NCI-H146 treated with DMSO at 0.1 percent for 48 hours (cell line): ENCODE measurements at regions not wholly inside any gene's neighbourhood (a gene's known extent, or its start where the extent isn't known, plus 50 kb on each side); places are given as distances from the start of the nearest gene placed in this dataset.

ENCODE experiments used
- DNase-seq: peaks from one replicate; lab custom pipeline; 2025; ENCODE audit not compliant: unreplicated experiment; lab: John Stamatoyannopoulos, UW

DNA sequence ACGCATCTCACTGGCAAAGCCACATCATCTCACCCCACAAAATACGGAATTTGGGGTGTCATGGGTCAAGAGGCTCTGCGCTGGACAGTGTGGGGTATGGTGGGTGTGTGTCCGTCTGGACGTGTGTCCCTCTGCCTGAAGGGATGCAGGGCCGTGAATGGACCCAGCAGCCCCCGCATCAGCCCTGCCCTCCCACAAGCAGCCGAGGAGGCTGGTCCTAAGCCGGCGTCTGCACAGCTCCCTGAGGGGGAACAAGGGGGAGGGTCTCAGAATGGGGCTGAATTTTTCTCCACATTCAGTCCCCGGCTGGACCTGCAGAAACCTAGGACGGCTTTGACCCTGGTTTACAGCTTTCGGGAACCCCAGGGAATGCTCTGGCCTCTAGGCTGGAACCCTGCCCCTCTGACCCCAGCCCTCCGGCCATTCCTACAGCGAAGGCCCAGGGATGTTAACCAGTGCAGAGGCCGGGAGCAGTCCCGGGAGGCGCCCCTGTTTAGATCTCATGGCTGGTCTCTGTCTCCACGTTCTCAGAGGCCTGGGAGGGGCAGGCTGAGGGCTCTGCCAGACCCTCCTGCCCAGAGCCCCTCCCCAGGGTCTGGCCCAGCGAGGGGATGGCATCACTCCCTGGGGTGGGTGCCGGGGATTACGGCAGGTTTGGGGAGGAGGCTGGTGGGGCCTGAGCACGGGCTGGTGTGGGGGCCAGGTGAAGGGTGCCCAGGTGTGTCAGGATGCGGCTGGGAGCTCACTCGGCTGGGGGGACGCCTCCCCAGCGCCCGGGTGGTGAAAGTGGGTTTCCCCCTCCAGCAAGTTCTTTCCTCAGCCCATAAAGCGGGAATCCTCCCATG lies 156.5 kb upstream of the C14orf180 start:
- no peak for DNase-seq

DNA sequence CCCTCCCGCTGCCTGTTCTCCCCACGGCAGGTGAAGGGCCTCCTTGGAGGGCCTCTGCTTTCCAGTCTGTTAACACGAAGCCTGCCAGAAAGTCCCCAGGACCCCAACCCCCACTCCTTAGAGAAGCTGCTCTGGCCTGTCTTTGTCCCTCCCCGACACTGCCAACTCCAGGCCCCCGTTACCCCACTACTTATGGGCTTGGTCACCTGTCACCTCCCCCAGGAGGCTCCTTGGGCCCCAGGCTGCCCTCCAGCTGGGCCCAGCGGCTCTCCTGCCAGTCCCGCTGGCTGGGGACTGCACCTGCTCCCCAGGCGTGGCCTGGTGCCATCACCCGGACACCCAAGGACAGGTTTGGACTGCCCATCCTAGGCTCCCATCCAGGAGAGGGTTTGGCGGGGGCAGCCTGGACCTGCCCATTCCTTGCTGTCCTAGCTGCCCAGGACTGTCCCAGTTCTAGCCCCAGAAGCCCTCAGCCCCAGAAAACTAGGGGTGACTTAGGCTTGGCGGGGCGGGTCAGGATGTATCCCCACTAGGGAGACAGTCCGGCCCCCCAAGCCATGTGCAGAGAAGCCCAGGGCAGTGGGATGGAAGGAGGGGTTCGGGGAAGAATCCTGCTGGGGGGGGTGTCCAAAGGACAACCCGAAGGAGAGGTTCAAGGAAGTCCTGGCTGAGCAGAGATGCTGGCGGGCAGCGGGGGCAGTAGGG lies 155.7 kb upstream of the C14orf180 start:
- no peak for DNase-seq

DNA sequence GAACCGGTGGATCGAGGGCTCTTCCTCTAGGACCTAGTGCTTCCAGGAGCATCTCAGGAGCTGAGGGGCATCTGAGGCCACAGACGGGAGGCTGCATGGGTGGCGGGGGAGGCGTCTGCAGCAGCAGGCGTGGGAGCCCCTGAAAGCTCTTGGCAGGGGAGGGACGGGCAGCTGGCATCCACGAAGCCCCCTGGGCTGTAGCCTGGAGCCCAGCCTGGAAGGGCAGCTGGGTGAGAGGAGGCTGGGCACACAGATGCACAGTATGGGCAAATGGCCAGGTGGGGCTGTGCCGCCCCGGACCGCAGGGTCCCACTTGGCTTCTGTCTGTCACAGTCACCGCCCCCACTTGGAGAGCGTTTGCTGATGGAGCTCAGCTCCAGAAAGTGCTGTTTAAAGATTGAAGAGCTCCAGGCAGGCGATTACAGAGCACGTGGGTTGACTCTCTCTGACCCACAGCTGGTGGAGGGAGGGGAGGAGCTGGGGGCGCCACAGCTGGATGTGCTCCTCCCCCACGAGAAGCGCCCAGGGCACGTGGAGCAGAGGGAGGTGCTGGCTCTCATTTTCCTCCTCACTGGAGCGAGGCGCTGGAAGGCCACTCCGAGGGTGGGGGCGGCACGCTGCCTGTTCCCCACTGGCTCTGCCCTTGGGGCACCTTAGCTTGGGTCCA lies 155.0 kb upstream of the C14orf180 start:
- no peak for DNase-seq

DNA sequence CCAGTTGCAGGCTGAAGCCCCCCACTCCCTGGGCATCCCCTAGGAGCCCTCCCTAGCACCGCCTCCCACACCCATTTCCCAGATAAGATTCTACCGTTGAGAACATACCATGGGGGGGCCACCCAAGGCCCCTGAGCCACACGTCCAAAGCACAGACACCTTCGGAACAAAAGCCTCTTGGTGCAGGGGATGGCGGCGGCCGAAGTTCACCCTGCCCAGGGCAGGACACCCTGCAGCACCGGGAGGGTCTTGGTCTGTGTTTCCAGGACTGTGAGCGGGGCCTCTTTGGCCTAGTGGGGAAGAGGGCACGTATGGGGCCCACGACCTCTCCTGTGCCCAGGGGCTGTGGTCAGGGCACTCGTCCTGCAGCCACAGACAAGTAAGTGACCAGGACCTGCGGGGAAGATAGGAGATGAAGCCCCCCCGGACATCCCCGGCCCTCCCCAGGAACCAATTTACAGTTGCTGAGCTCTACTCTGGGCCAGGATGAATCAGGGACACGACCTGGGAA lies 154.3 kb upstream of the C14orf180 start:
- no peak for DNase-seq

DNA sequence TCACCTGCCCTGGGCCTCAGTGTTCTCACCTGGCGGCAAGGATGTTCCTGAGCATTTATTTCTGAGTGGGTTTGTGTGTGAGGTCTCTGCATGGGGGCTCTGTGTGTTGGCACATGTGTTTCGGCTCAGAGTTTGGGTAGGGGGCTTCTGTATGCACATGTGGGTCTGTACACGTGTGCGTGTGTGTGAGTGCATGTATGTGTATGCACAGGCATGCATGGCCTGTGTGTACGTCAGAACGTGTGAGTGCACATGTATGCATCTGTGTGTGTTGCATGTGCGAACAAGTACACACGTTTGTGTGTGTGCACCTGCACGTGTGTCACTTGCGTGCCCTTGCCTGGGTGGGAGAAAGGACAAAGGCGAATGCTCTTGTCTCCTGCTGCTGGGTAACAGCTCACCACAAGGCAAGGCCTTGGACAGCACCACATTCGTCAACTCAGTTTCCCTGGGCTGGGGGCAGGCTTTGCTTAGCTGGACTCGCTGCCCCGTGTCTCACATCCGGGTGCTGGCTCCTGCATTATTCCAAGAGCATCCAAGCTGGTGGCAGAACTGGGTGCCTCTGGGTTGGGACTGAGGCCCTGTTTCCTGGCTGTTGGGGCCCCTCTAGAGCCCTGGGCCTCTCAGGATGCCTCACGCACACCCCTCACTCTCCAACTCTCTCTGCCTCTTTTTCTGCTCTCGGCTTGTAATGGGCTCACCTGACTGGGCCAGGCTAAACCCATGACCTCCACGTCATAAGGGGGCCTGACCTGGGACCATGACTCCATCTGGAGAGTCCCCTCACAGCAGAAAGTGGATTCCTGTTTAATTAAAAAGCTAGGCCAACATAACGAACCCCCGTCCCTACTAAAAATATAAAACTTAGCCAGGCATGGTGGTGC lies 153.6 kb upstream of the C14orf180 start:
- DNase-seq: no peak

DNA sequence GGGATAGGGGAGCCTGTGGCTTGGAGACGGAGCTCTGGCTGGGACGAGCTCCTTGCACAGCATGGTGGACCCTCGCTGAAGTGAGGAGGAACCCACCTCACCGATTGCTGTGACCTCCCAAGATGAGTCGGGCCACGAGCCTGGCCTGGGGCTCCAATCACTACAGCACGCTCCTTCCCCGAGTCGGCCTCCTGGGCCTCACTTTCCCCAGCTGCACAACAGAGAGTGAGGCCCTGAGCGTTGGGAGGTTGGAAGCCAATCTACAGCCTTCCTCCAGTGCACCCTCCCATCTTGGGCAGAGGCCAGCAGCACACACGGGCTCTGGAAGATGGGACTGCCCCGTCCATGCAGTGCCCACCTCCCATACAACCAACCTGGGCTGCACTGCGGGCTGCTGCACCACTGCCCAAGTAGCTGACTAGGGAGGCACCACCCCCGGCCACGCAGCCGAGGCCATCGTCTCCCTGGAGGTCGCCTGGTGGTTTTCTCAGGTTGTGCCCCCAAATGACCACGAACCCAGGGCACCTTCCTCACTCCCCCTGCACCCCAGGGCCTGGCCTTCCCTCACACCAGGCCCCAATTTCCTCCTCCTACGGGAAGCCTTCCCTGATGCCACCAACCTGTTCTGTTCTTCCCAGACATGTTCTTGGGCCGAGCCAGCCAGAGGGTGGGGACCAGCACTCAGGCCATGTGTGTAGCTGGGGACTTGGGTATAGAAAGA lies 152.3 kb upstream of the C14orf180 start:
- DNase-seq: no peak

DNA sequence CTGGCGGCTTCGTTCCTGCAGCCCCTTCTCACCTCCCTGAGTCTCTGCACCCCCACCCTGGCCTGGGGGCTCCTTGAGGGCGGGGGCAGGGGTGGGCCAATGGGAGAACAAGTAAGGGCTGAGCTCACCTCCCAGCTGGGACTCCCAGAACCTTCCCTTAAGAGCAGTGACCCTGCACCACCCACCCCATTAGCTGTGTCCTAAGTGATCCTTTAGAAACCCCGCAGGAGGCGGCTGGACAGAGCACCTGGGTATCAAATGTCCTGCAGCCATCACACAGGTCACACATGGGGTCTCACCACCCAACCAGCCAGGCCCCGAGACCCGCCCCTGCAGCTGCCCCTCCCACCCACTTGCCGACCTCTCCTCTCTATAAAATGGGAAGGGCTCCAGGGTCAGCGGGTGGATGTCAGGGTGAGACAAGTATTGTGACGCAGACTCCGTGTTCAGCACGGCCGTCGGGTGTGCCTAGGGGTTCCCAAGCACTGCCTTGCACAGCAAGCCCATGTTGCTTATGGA lies 151.2 kb upstream of the C14orf180 start:
- no peak for DNase-seq

DNA sequence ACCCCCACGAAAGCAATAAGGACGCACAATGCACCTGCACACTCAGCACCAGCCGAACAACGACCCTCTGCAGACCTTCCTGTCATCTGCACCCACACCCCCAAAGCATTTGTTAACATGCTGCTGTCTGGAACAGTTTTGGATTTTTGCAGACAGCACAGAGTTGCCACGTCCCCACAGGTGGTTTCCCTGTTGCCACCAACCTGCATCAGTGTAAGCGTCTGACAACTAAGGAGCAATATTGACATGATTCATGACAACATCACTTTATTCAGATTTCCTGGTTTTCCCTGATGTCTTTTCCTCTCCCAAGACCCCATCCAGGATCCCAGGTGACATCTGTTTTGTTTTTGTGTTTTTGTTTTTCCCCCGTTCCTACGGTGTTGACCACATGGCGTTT lies 150.7 kb upstream of the C14orf180 start:
- no peak for DNase-seq

DNA sequence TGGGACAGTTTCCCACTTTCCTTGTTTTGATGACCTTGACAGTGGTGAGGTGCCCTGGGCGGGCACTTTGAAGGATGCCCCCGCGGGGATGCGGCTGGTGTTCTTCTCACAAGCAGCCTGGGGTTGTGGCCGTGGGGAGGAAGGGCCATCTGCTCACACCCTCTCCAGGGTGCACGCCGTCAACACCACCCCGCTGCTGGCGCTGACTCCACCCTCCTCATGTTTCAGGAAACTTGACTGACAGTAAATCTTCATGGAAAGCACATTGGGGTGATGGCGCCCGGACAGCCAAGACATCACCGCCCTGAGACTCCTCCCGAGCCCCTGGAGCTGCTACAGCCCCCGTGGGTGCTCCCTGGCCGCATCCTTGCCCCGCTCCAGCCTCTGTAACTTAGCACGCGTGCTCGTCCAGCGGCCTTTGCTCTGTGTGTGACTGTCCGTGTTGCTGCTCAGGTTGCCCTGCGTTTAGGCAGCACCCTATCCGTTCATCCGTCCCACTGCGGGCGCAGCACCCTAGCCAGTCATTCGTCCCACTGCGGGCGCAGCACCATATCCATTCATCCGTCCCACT lies 150.2 kb upstream of the C14orf180 start:
- no peak for DNase-seq

DNA sequence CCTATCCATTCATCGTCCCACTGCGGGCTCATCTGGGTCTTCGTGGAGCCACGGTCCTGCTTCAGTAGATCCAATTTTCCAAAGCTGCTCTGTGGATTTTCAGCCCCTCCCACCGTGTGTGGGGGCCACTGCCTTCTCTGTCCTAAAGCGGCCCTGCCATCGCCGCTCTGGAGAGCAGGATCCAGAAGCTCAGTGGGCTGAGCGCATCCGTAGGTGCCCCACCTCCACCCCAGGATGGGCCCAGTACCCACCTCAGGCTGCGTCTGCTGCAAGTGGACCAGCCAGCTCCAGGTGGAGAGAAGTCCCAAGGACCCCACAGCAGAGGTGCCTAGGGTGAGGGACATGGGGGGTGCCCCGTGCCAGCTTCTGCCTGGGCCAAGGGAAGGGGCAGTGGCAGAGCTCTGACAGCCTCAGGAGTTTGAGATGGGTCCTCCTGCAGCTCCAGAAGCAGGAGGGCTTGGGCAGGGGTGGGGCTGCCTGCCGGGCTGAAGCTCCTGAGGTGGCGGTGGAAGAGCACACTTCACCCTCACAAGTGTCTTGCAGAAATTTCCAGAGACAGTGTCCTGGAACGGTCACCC lies 148.1 kb upstream of the C14orf180 start:
- DNase-seq: no peak

DNA sequence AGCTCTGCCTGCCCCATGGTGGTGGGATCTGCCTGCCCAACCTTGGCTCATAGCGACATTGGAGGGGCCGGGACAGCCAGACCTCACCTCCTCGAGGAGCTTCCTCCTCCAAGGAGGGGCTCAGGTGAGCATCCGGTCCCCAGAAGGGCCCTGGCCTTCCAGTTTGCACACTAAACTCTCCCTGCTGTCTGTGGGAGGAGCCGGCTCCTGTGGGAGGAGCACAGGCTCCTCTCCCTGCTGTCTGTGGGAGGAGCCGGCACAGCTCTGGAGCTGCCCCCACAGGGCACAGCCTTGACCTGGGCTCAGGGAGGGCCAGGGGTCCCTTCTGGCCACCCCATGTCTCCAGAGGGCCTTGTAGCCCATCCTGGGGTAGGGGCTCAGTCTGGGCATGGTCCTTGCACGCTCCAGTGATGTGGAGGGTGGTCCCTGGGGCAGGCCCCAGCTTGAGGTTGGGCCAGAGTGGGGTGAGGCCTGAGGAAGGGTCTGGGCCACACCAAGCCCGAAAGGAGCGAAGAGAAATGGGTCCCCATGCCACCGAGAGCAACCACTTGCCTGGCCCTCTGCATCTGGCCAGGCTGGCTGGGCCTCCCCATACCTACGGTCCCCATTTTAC lies 147.5 kb upstream of the C14orf180 start:
- no peak for DNase-seq

DNA sequence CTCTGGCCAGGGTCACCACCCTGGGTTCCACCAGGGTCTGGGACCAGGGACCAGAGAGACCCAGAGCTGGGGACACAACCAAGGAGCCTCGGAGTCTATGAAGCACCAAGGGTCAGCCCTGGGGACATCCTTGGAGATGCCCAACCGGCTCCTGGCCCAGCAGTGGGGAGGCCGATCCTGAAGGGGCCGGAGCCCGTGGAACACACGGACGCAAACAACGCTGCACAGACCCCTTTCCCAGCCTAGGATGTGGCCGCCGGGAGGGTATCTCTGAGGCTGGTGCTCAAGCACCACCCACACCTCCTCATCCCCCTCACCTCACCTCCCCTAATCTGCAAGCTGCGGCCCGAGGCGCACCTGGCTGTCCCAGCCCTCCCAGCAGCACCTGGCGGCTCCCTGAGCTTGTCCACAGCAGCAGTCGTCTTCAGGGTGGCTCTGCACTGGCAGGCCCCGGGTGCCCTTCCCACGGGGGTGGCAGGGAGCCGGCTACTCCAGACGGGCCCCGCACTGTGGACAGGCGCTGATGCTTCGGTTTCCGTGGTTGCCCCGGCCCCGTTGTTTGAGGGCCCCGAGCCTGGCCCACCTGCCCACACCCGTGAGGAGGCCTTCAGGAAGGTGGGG lies 146.8 kb upstream of the C14orf180 start:
- no peak for DNase-seq

DNA sequence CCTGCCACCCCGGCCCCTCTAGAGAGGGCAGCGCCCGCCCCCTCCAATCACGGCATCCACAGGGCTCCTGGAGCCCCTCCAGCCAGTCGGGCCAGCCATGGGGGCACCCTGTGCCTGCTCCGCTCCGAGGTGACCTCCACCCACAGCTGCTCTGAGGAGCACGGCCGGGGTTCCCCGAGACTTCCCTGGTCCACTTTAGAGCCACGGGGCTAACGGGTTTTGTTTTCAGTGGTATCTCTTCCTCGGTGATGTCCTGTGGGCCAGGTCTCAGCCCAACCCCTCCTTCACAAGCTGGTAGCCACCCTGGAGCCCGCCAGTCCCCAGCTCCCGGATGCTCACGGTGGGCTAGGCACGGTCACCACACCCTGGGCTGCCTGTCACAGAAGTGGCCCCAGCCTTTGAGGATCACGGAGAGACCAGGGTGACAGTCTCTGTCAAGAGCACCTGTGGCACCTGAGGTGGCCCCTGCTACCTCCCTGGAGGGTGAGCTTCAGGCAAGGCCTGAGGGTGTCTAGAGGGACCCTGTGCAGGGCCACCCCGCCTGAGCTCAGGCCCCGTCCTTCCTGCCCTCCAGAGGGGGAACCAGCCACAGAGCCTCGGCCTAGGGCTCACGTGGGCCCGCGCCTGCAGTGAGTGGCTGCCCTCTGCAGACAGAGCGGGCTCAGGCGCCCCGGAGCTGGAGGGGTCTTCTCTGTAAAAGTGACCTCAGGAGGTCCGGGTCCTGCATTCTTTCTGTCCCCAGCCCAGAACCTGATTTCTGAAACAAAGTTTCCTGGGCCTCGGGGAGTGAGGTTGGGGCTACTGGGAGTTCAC lies 146.0 kb upstream of the C14orf180 start:
- DNase-seq: no peak

DNA sequence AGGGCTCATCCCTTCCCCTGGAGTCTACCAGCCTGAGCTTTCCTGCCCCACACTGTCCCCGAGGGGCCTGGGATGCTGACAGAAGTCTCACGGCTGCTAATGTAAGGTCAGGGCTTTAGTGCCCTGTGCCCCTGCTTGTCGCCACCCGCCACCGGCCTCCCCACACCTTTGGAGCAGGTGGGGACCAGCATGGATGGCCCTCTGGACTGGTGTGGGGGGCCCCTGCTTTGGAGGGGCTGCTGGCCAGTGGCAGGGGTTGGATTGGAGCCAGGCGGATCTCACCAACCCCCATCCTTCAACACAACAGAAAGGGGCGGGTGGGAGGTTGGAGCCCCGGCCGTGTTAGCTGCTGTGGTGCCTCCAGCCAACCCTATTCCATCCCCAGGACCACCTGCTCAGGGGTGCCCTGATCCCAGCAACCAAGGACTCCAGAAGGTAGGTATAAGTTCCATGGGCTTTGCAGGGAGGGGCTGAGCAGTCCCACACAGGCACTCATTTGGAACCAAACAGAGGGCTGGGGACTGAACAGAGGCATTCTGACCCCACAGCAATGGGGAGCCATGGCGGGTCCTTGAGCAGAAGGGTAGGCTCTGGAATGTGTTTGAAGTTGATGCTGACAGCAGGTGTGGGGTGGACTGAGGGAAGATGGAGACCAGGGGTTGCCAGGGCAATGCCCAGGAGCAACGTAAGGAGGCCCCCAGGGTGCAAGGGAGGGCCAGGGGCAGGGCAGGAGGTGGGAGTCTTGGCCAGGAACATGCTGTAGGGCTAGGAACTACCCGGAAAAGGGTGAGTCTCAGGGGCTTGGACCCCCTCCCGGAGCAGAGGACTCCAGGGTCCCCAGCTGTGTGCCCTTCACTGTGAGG lies 145.1 kb upstream of the C14orf180 start:
- DNase-seq: no peak

DNA sequence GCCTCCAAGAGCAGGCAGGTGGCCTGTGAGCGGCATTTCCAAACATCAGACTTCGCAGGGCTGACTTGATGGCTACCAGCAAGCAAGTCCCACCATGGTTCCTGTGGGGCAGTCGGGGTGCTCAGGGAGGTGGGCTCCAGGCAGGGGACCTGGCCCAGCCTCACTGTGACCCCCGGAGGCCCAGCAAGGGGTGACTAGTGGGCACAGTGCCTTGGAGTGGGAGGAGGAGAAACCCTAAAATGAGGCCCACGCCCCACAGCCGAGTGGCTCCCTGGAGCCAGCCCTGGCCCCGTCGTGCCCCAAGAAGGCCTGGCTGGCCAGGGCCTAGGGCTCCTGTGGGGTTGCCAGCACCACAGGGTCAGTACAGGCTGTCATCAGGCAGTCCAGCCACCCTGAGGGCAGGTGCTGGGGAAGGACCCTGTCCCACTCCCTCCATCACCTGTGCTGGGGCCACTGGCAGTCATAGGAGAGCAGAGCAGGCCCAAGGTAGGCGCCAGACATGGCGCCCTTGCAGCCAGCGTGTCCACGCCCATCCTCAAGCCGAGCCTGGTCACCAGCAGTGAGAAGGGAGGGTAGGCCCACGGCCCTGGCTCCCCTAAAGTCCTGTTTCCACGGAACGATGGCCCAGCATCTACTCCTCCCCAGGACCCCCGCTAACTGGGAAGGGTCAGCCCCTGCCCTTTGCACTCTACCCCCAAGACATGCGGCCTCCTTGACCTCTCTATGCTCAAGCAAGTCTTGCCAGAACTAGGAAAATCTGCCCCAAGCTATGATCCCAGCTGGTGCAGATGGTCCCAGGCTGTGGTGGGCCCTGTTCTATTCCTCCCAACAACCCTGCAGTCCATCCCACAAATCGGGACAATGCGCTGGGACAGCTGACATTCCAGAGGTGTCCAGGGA lies 144.2 kb upstream of the C14orf180 start:
- DNase-seq: no peak
